CD4-positive, alpha-beta T cell (primary cell): ENCODE measurements at regions not wholly inside any gene's neighbourhood (a gene's known extent, or its start where the extent isn't known, plus 50 kb on each side); places are given as distances from the start of the nearest gene placed in this dataset.

Experiments used
- ATAC-seq: fragments of 200-7000 bp; cut with Tn5 transposase; one replicate; pipeline ENCODE4 v1.10.0; 2022; ENCODE audit warnings: mild to moderate bottlenecking; ENCODE audit not compliant: poor library complexity
- CTCF ChIA-PET: fragments of 350-600 bp; sonication (Branson Sonifier 250); formaldehyde crosslinking; loops from one replicate; lab custom pipeline; 2021; ENCODE audit warnings: antibody characterized with exemption, inconsistent platforms; lab: Charles Lee
- POLR2A ChIA-PET: fragments of 350-600 bp; sonication (Branson Sonifier 250); formaldehyde crosslinking; loops from one replicate; lab custom pipeline; 2021; ENCODE audit warnings: antibody characterized with exemption, inconsistent platforms; lab: Charles Lee
- DNase-seq, 14 experiments: peaks; one replicate each; pipeline ENCODE4 v3.0.0-alpha.2; 2013 to 2020; ENCODE audit warnings: mixed read lengths in 2 of 14
- H3K27ac ChIP-seq, 2 donors: one replicate each; pipeline versions ENCODE4 v1.5.1 to v1.7.0; 2013; ENCODE audit warnings: low read length in 2 of 2, low read depth in 1 of 2, mild to moderate bottlenecking in 1 of 2
- H3K27me3 ChIP-seq, 2 experiments: 1 replicate in 1 of 2; 2 replicates in 1 of 2; pipeline versions ENCODE4 v1.6.1 to v1.7.0; 2013; ENCODE audit warnings: low read length in 2 of 2, control low read depth in 1 of 2, mild to moderate bottlenecking in 1 of 2, moderate library complexity in 1 of 2; ENCODE audit not compliant: insufficient read depth in 2 of 2, control insufficient read depth in 1 of 2
- H3K36me3 ChIP-seq: one replicate; pipeline ENCODE4 v1.6.1; 2013; ENCODE audit warnings: low read length, control low read depth; ENCODE audit not compliant: insufficient read depth
- H3K4me1 ChIP-seq: one replicate; pipeline ENCODE4 v1.6.1; 2013; ENCODE audit warnings: low read length, control low read depth; ENCODE audit not compliant: insufficient read depth
- H3K4me3 ChIP-seq: one replicate; pipeline ENCODE4 v1.5.1; 2013; ENCODE audit warnings: mild to moderate bottlenecking, low read length, moderate library complexity
- H3K9me3 ChIP-seq, 2 experiments: 1 replicate in 1 of 2; 2 replicates in 1 of 2; pipeline versions ENCODE4 v1.6.1 to v1.7.0; 2013; ENCODE audit warnings: low read length in 2 of 2, mild to moderate bottlenecking in 2 of 2, control low read depth in 1 of 2, moderate library complexity in 1 of 2; ENCODE audit not compliant: control insufficient read depth in 1 of 2, insufficient read depth in 1 of 2
- H3K27ac Mint-ChIP-seq: one replicate; pipeline ENCODE4 v1.8.0; 2020; ENCODE audit warnings: mixed read lengths
- H3K27me3 Mint-ChIP-seq: one replicate; pipeline ENCODE4 v1.8.0; 2021; ENCODE audit warnings: mixed read lengths
- H3K36me3 Mint-ChIP-seq: one replicate; pipeline ENCODE4 v1.8.0; 2021; ENCODE audit warnings: low read depth, mixed read lengths
- H3K4me1 Mint-ChIP-seq: one replicate; pipeline ENCODE4 v1.8.0; 2021; ENCODE audit warnings: low read depth, mixed read lengths
- H3K4me3 Mint-ChIP-seq: one replicate; pipeline ENCODE4 v1.8.0; 2020; ENCODE audit warnings: mild to moderate bottlenecking, mixed read lengths
- H3K9me3 Mint-ChIP-seq: one replicate; pipeline ENCODE4 v1.8.0; 2020; ENCODE audit warnings: mixed read lengths
- CTCF ChIP-seq: fragments of 200-600 bp; IDR thresholded peaks from one replicate; pipeline ENCODE4 v1.8.0; 2022; ENCODE audit warnings: antibody characterized with exemption, mild to moderate bottlenecking
- intact Hi-C, 2 experiments: fragments of 100-400 bp; cut with DNase I in 1 of 2; cut with micrococcal nuclease in 1 of 2; formaldehyde crosslinking; loops; one replicate each; pipeline versions ENCODE4 v1.15.1 to v1.9.0; 2023 to 2025; cut with DNase I, micrococcal nuclease

- peaks cover 4% of the 10 kb centered on the region for H3K27me3 Mint-ChIP-seq
- Histone ChIP-seq H3K36me3 (no peaks in the 10 kb centered on the region), H3K4me3 (no peak overlapping the region), H3K27ac (no peak overlapping the region), H3K4me1 (no peaks in the 10 kb centered on the region), H3K9me3 (no peaks in the 10 kb centered on the region), H3K27me3 (no peaks in the 10 kb centered on the region)
- CTCF ChIA-PET = no interaction called here
- no peaks in the 10 kb centered on the region for H3K4me1 Mint-ChIP-seq
- H3K9me3 Mint-ChIP-seq = no peaks in the 10 kb centered on the region
- DNase-seq (no peak), ATAC-seq (no peak)
- no peak overlapping the region for H3K27ac Mint-ChIP-seq
- POLR2A ChIA-PET = no interaction called here
- no peak for TF ChIP-seq CTCF
- no peaks in the 10 kb centered on the region for H3K36me3 Mint-ChIP-seq
- intact Hi-C loops = no loop called here
- no peak overlapping the region for H3K4me3 Mint-ChIP-seq
Observed at GRCh38 chr4:111780965-111781364, 364.3 kb upstream of the FAM241A start.

GRCh38 chr4:111781611-111782010, 363.6 kb upstream of the FAM241A start:
- Histone ChIP-seq H3K27me3 (no peaks in the 10 kb centered on the region), H3K36me3 (no peaks in the 10 kb centered on the region), H3K4me3 (no peak overlapping the region), H3K9me3 (no peaks in the 10 kb centered on the region), H3K4me1 (no peaks in the 10 kb centered on the region), H3K27ac (no peak overlapping the region)
- Mint-ChIP-seq H3K36me3 (no peaks in the 10 kb centered on the region), H3K9me3 (no peaks in the 10 kb centered on the region), H3K27me3 (peaks cover 8% of the 10 kb centered on the region), H3K27ac (no peak overlapping the region), H3K4me1 (no peaks in the 10 kb centered on the region), H3K4me3 (no peak overlapping the region)
- ChIA-PET CTCF (no interaction called here), POLR2A (no interaction called here)
- DNase-seq (no peak), ATAC-seq (no peak)
- TF ChIP-seq CTCF = no peak
- intact Hi-C loops = no loop called here

- H3K9me3 ChIP-seq = peaks cover 0 to 4% of the 10 kb centered on the region in 2 experiments
- peaks cover 9% of the 10 kb centered on the region for H3K27me3 Mint-ChIP-seq
- ATAC-seq = no peak
- ChIA-PET POLR2A (no interaction called here), CTCF (no interaction called here)
- no peaks in the 10 kb centered on the region for H3K36me3 Mint-ChIP-seq
- no peak overlapping the region for H3K4me3 Mint-ChIP-seq
- no peak overlapping the region for H3K4me3 ChIP-seq
- no peak for DNase-seq
- H3K36me3 ChIP-seq = no peaks in the 10 kb centered on the region
- no peak overlapping the region for H3K27ac ChIP-seq
- H3K9me3 Mint-ChIP-seq = no peaks in the 10 kb centered on the region
- no peak overlapping the region for H3K27ac Mint-ChIP-seq
- TF ChIP-seq CTCF = no peak
- no peaks in the 10 kb centered on the region for H3K4me1 ChIP-seq
- intact Hi-C loops = no loop called here
- no peaks in the 10 kb centered on the region for H3K27me3 ChIP-seq
- H3K4me1 Mint-ChIP-seq = no peaks in the 10 kb centered on the region
Observed at GRCh38 chr4:111788099-111788498, 357.2 kb upstream of the FAM241A start.
